K562 (cell line): ENCODE measurements at regions not wholly inside any gene's neighbourhood (a gene's known extent, or its start where the extent isn't known, plus 50 kb on each side); places are given as distances from the start of the nearest gene placed in this dataset.

Source experiments
- ATAC-seq: fragments of 200-7000 bp; cut with Tn5 transposase; 3 replicates; pipeline ENCODE4 v1.9.1; 2020; ENCODE audit warnings: moderate library complexity
- BruUV-seq: library from RNA; stranded (reverse); fragments of 400-500 nt; replicated peaks from 2 replicates; lab custom pipeline; 2021; lab: Mats Ljungman, UMichigan
- CTCF ChIA-PET: fragments of 300-600 bp; formaldehyde crosslinking; extraction: SDS; loops from one replicate; lab custom pipeline; 2021; ENCODE audit warnings: low intra/inter-chr PET ratio; lab: Yijun Ruan, JAX
- POLR2A ChIA-PET: fragments of 300-600, 350-650 bp; sonication (Branson Sonifier 250); formaldehyde crosslinking; extraction: SDS; loops from one replicate; lab custom pipeline; 2021; ENCODE audit warnings: antibody characterized with exemption, inconsistent platforms; lab: Yijun Ruan, JAX
- DNase-seq, 4 experiments: peaks; one replicate each; pipeline versions ENCODE4 v3.0.0 to v3.0.0-alpha.2; 2011 to 2018; ENCODE audit warnings: low spot score in 3 of 4, mixed read lengths in 3 of 4; ENCODE audit errors: extremely low read depth in 1 of 4
- FAIRE-seq: peaks from 2 replicates; lab custom pipeline; 2011; peaks lifted over from hg19 to GRCh38; lab: Jason Lieb, UNC
- H2AFZ ChIP-seq: 2 replicates; pipeline ENCODE4 v1.6.0; 2011; ENCODE audit warnings: low read depth, low read length, control low read depth, inconsistent platforms
- H3K27ac ChIP-seq: fragments of 200-600 bp; 3 replicates; pipeline ENCODE4 v1.8.0; 2011; ENCODE audit warnings: low read depth, mild to moderate bottlenecking, control low read depth, inconsistent platforms, low read length, moderate library complexity, mixed read lengths; ENCODE audit errors: extremely low read depth
- H3K27me3 ChIP-seq, 2 experiments: fragments of 300-600 bp in 1 of 2; 2 replicates in 1 of 2; 3 replicates in 1 of 2; pipeline versions ENCODE4 v1.6.0 to v1.8.0; 2011; ENCODE audit warnings: inconsistent platforms in 2 of 2, low read length in 2 of 2, mild to moderate bottlenecking in 1 of 2, mixed read lengths in 1 of 2, moderate library complexity in 1 of 2; ENCODE audit not compliant: control insufficient read depth in 2 of 2, insufficient read depth in 2 of 2
- H3K36me3 ChIP-seq: fragments of 300-600 bp; 3 replicates; pipeline ENCODE4 v1.8.0; 2011; ENCODE audit warnings: mild to moderate bottlenecking, low read length, inconsistent platforms; ENCODE audit not compliant: control insufficient read depth, insufficient read depth
- H3K4me1 ChIP-seq, 2 experiments: fragments of 200-600 bp in 1 of 2; replicated peaks in 1 of 2; 2 replicates in 1 of 2; 3 replicates in 1 of 2; pipeline versions ENCODE4 v1.5.1 to v1.8.0; 2011; ENCODE audit warnings: inconsistent platforms in 2 of 2, low read length in 2 of 2, mild to moderate bottlenecking in 1 of 2, mixed read lengths in 1 of 2, moderate library complexity in 1 of 2; ENCODE audit not compliant: control insufficient read depth in 2 of 2, insufficient read depth in 2 of 2
- H3K4me2 ChIP-seq: 2 replicates; pipeline ENCODE4 v1.6.1; 2011; ENCODE audit warnings: low read length, control low read depth, inconsistent platforms, mixed read lengths; ENCODE audit not compliant: insufficient read depth
- H3K4me3 ChIP-seq: fragments of 200-600 bp; sonication (generic), shearing (Covaris generic); 2 replicates; pipeline ENCODE4 v1.5.1; 2016; ENCODE audit warnings: control low read depth, inconsistent platforms
- H3K79me2 ChIP-seq: fragments of 200-600 bp; 3 replicates; pipeline ENCODE4 v1.8.0; 2011; ENCODE audit warnings: low read length, inconsistent platforms; ENCODE audit not compliant: control insufficient read depth, insufficient read depth
- H3K9ac ChIP-seq, 2 experiments: 2 replicates each; pipeline versions ENCODE4 v1.6.0 to v1.6.1; 2011; ENCODE audit warnings: low read depth in 2 of 2, low read length in 2 of 2, control low read depth in 1 of 2, inconsistent platforms in 1 of 2, mild to moderate bottlenecking in 1 of 2, mixed read lengths in 1 of 2; ENCODE audit not compliant: insufficient read depth in 1 of 2
- H3K9me1 ChIP-seq: one replicate; pipeline ENCODE4 v1.6.0; 2011; ENCODE audit warnings: inconsistent platforms, mild to moderate bottlenecking, low read length, moderate library complexity; ENCODE audit not compliant: control insufficient read depth, insufficient read depth
- H3K9me3 ChIP-seq: replicated peaks from 2 replicates; pipeline ENCODE4 v1.5.1; 2011; ENCODE audit warnings: low read depth, low read length, inconsistent platforms; ENCODE audit not compliant: control insufficient read depth, insufficient read depth
- H4K20me1 ChIP-seq: replicated peaks from 2 replicates; pipeline ENCODE4 v1.6.1; 2011; ENCODE audit warnings: low read length, inconsistent platforms, mixed read lengths; ENCODE audit not compliant: control insufficient read depth, insufficient read depth
- MTA2 ChIP-seq: fragments of 450-650 bp; IDR thresholded peaks from 2 replicates; pipeline ENCODE4 v1.6.1; 2016; ENCODE audit warnings: low read depth
- NFE2L1 ChIP-seq: fragments of 450-650 bp; IDR thresholded peaks from 2 replicates; pipeline ENCODE4 v1.6.1; 2016; ENCODE audit warnings: missing genetic modification characterization, low read depth, mild to moderate bottlenecking, missing compliant biosample characterization, moderate library complexity, borderline replicate concordance
- PTTG1 ChIP-seq: fragments of 450-650 bp; IDR thresholded peaks from 2 replicates; pipeline ENCODE4 v1.6.1; 2016; ENCODE audit warnings: low read depth, mild to moderate bottlenecking, missing genetic modification characterization, missing compliant biosample characterization
- TCFL5 ChIP-seq: fragments of 250-450 bp; sonication (Bioruptor Pico); conservative IDR thresholded peaks from 2 replicates; pipeline ENCODE4 v1.6.1; 2021; ENCODE audit warnings: mild to moderate bottlenecking, moderate library complexity, matching md5 sums
- WHSC1 ChIP-seq: IDR thresholded peaks from one replicate; pipeline ENCODE4 v1.6.1; 2012; ENCODE audit warnings: low read length, control low read depth, inconsistent platforms
- WGBS: fragments of 100-300 bp; shearing (Covaris generic); methylation state at CpG from one replicate; pipeline ENCODE4 v1.1.6; 2016; ENCODE audit warnings: low coverage, mixed read lengths; ENCODE audit not compliant: insufficient coverage; ENCODE audit errors: missing lambda C conversion rate; 5-methylcytosine and 5-hydroxymethylcytosine counted together
- in situ Hi-C: fragments of 300-500 bp; cut with MboI; formaldehyde crosslinking; loops from 4 replicates; pipeline ENCODE4 v1.15.0; 2018; ENCODE audit warnings: inconsistent platforms, mixed read lengths
- intact Hi-C: fragments of 100-400 bp; cut with micrococcal nuclease; formaldehyde crosslinking; loops from 2 replicates; pipeline ENCODE4 v1.14.2; 2022
- TF ChIP-seq, protein P1 (sequence below): fragments of 250-450 bp; sonication (Bioruptor Pico); IDR thresholded peaks from 2 replicates; pipeline ENCODE4 v1.5.0; 2021; ENCODE audit warnings: mild to moderate bottlenecking, borderline replicate concordance
- TF ChIP-seq, protein P2 (sequence below), 2 experiments: IDR thresholded peaks; 2 replicates each; pipeline ENCODE4 v1.6.1; 2012; ENCODE audit warnings: improper control_type of control experiment in 2 of 2, low read depth in 2 of 2, low read length in 2 of 2, borderline replicate concordance in 1 of 2

DNA sequence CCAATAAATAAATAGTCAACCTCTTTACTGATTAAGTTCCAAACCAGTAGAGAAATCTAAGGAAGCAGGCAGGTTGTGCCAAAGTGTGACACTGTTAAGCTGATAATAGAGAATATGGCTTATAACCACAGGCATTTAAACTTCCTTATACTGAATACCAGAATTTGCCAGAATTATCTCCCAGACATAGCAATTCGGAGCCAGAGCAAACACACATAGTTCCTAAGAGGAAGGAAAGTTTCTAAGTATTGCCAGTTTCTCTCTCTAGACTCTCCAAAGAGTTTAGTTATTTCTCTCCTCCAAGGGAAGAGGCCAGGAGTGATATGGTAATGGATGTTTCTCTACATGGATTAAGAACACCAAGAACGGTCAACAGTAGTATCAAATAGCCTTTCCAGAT, 191.7 kb upstream of the CPEB2 start:
- no peak overlapping the region for H3K4me3 ChIP-seq
- H3K9ac ChIP-seq: no peak overlapping the region
- in situ Hi-C loops: no loop called here
- H3K36me3 ChIP-seq: no peaks in the 10 kb centered on the region
- H3K9me3 ChIP-seq: no peaks in the 10 kb centered on the region
- POLR2A ChIA-PET: no interaction called here
- FAIRE-seq: no peak
- H3K27me3 ChIP-seq: no peaks in the 10 kb centered on the region
- BruUV-seq: no TSS peak
- ATAC-seq: no peak
- no peak overlapping the region for H3K4me2 ChIP-seq
- 0% methylated on average over 2 of the region's 2 CpGs for WGBS
- no peak overlapping the region for H3K27ac ChIP-seq
- H3K9me1 ChIP-seq: no peaks in the 10 kb centered on the region
- no peaks in the 10 kb centered on the region for H3K4me1 ChIP-seq
- no peak overlapping the region for H2AFZ ChIP-seq
- no peaks in the 10 kb centered on the region for H3K79me2 ChIP-seq
- CTCF ChIA-PET: no interaction called here
- intact Hi-C loops: no loop called here
- DNase-seq: no peak
- no peaks in the 10 kb centered on the region for H4K20me1 ChIP-seq
- no peak for TF ChIP-seq PTTG1 (tag)

DNA sequence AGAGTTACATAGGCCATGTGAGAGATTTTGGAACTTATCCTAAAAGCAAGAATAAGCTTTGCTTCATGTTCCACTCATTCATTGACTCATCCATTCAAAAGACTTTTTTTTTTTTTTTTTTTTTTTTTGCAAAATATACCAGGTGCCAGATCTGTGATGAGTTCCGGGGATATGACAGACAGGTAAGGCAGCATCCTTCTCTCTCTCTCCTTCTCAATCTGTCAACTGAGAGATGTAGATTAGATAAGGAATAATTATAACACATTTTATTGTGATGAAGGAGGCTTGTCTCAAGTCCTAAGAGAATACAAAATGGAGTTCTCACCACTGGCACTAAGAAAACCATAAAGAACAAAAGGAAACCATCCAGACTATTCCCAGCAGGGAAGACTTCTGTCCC, 190.2 kb upstream of the CPEB2 start:
- ChIA-PET CTCF (no interaction called here), POLR2A (no interaction called here)
- intact Hi-C loops (no loop called here), in situ Hi-C loops (no loop called here)
- Histone ChIP-seq H3K79me2 (no peaks in the 10 kb centered on the region), H3K36me3 (no peaks in the 10 kb centered on the region), H3K4me2 (no peak overlapping the region), H4K20me1 (no peaks in the 10 kb centered on the region), H2AFZ (no peak overlapping the region), H3K27ac (no peak overlapping the region), H3K4me1 (no peaks in the 10 kb centered on the region), H3K9me3 (no peaks in the 10 kb centered on the region), H3K9ac (no peak overlapping the region), H3K9me1 (no peaks in the 10 kb centered on the region), H3K4me3 (no peak overlapping the region), H3K27me3 (no peaks in the 10 kb centered on the region)
- ATAC-seq (no peak), FAIRE-seq (no peak), DNase-seq (no peak)
- BruUV-seq: no TSS peak
- WGBS: 0% methylated on average over 1 of the region's 1 CpG
- no peak for TF ChIP-seq NFE2L1 (tag)
- no peak for TF ChIP-seq MTA2
- no peak for TF ChIP-seq WHSC1
- TF ChIP-seq, protein P1, sequence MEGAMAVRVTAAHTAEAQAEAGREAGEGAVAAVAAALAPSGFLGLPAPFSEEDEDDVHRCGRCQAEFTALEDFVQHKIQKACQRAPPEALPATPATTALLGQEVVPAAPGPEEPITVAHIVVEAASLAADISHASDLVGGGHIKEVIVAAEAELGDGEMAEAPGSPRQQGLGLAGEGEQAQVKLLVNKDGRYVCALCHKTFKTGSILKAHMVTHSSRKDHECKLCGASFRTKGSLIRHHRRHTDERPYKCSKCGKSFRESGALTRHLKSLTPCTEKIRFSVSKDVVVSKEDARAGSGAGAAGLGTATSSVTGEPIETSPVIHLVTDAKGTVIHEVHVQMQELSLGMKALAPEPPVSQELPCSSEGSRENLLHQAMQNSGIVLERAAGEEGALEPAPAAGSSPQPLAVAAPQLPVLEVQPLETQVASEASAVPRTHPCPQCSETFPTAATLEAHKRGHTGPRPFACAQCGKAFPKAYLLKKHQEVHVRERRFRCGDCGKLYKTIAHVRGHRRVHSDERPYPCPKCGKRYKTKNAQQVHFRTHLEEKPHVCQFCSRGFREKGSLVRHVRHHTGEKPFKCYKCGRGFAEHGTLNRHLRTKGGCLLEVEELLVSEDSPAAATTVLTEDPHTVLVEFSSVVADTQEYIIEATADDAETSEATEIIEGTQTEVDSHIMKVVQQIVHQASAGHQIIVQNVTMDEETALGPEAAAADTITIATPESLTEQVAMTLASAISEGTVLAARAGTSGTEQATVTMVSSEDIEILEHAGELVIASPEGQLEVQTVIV (CRISPR knock-in tag): no peak
- TF ChIP-seq, protein P2, sequence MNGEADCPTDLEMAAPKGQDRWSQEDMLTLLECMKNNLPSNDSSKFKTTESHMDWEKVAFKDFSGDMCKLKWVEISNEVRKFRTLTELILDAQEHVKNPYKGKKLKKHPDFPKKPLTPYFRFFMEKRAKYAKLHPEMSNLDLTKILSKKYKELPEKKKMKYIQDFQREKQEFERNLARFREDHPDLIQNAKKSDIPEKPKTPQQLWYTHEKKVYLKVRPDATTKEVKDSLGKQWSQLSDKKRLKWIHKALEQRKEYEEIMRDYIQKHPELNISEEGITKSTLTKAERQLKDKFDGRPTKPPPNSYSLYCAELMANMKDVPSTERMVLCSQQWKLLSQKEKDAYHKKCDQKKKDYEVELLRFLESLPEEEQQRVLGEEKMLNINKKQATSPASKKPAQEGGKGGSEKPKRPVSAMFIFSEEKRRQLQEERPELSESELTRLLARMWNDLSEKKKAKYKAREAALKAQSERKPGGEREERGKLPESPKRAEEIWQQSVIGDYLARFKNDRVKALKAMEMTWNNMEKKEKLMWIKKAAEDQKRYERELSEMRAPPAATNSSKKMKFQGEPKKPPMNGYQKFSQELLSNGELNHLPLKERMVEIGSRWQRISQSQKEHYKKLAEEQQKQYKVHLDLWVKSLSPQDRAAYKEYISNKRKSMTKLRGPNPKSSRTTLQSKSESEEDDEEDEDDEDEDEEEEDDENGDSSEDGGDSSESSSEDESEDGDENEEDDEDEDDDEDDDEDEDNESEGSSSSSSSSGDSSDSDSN (IDR thresholded peaks at IDR 0.05; ENCODE audit: borderline replicate concordance in 1 of 2, low read depth in 2 of 2, low read length in 2 of 2): no peak
- no peak for TF ChIP-seq TCFL5 (CRISPR knock-in tag)
